ENCODE measurements at regions not wholly inside any gene's neighbourhood (a gene's known extent, or its start where the extent isn't known, plus 50 kb on each side); places are given as distances from the start of the nearest gene placed in this dataset.
"Not testable (repeated sequence)": the region's sequence is repeated elsewhere in the genome, so short reads cannot be mapped to it uniquely, and the experiment has no call there.

- in situ Hi-C loops (cut with HindIII; ENCODE audit: low pct_unique_long_range_greater_than_20kb, low sequenced_read_pairs); H3K4me3 ChIP-seq (ENCODE audit: low read depth in 2 of 2, low read length in 2 of 2); CTCF ChIA-PET; DNase-seq (ENCODE audit: low read depth, low spot score); H3K27ac ChIP-seq (ENCODE audit: low read length); POLR2A ChIA-PET; ATAC-seq; intact Hi-C loops (cut with micrococcal nuclease; ENCODE audit: unreplicated experiment); BruUV-seq (replicated peaks); H3K27me3 ChIP-seq (ENCODE audit: control insufficient read depth, insufficient read depth, low read length); H3K36me3 ChIP-seq (ENCODE audit: control insufficient read depth, insufficient read depth, low read length); H3K9me3 ChIP-seq (ENCODE audit: control insufficient read depth, insufficient read depth, low read depth, low read length); H3K4me1 ChIP-seq (ENCODE audit: control insufficient read depth, insufficient read depth, low read length): not testable (repeated sequence)
Observed at GRCh38 chr14:37784203-37784826, 188.9 kb downstream of the TTC6 start.

GRCh38 chr14:37784827-37785223 lies 189.4 kb downstream of the TTC6 start:
- H3K4me3 ChIP-seq (ENCODE audit: low read depth in 2 of 2, low read length in 2 of 2); BruUV-seq (replicated peaks); DNase-seq (ENCODE audit: low read depth, low spot score); H3K9me3 ChIP-seq (ENCODE audit: control insufficient read depth, insufficient read depth, low read depth, low read length); CTCF ChIA-PET; H3K27ac ChIP-seq (ENCODE audit: low read length); H3K27me3 ChIP-seq (ENCODE audit: control insufficient read depth, insufficient read depth, low read length); POLR2A ChIA-PET; intact Hi-C loops (cut with micrococcal nuclease; ENCODE audit: unreplicated experiment); H3K4me1 ChIP-seq (ENCODE audit: control insufficient read depth, insufficient read depth, low read length); H3K36me3 ChIP-seq (ENCODE audit: control insufficient read depth, insufficient read depth, low read length); in situ Hi-C loops (cut with HindIII; ENCODE audit: low pct_unique_long_range_greater_than_20kb, low sequenced_read_pairs); ATAC-seq: not testable (repeated sequence)

GRCh38 chr14:37785298-37785697 lies 189.9 kb downstream of the TTC6 start:
- H3K36me3 ChIP-seq (ENCODE audit: control insufficient read depth, insufficient read depth, low read length); H3K4me3 ChIP-seq (ENCODE audit: low read depth in 2 of 2, low read length in 2 of 2); in situ Hi-C loops (cut with HindIII; ENCODE audit: low pct_unique_long_range_greater_than_20kb, low sequenced_read_pairs); H3K4me1 ChIP-seq (ENCODE audit: control insufficient read depth, insufficient read depth, low read length); ATAC-seq; H3K9me3 ChIP-seq (ENCODE audit: control insufficient read depth, insufficient read depth, low read depth, low read length); POLR2A ChIA-PET; DNase-seq (ENCODE audit: low read depth, low spot score); CTCF ChIA-PET; intact Hi-C loops (cut with micrococcal nuclease; ENCODE audit: unreplicated experiment); BruUV-seq (replicated peaks); H3K27ac ChIP-seq (ENCODE audit: low read length); H3K27me3 ChIP-seq (ENCODE audit: control insufficient read depth, insufficient read depth, low read length): not testable (repeated sequence)

- in situ Hi-C loops (cut with HindIII; ENCODE audit: low pct_unique_long_range_greater_than_20kb, low sequenced_read_pairs); CTCF ChIA-PET; ATAC-seq; H3K4me1 ChIP-seq (ENCODE audit: control insufficient read depth, insufficient read depth, low read length); H3K4me3 ChIP-seq (ENCODE audit: low read depth in 2 of 2, low read length in 2 of 2); H3K27ac ChIP-seq (ENCODE audit: low read length); POLR2A ChIA-PET; H3K36me3 ChIP-seq (ENCODE audit: control insufficient read depth, insufficient read depth, low read length); H3K9me3 ChIP-seq (ENCODE audit: control insufficient read depth, insufficient read depth, low read depth, low read length); H3K27me3 ChIP-seq (ENCODE audit: control insufficient read depth, insufficient read depth, low read length); intact Hi-C loops (cut with micrococcal nuclease; ENCODE audit: unreplicated experiment); DNase-seq (ENCODE audit: low read depth, low spot score); BruUV-seq (replicated peaks): not testable (repeated sequence)
Observed at GRCh38 chr14:37786114-37786625, 190.7 kb downstream of the TTC6 start.

- Histone ChIP-seq H3K27me3 (ENCODE audit: control insufficient read depth, insufficient read depth, low read length) (no peaks in the 10 kb centered on the region), H3K4me3 (ENCODE audit: low read depth in 2 of 2, low read length in 2 of 2) (no peak overlapping the region), H3K4me1 (ENCODE audit: control insufficient read depth, insufficient read depth, low read length) (no peaks in the 10 kb centered on the region), H3K36me3 (ENCODE audit: control insufficient read depth, insufficient read depth, low read length) (no peaks in the 10 kb centered on the region), H3K27ac (ENCODE audit: low read length) (no peak overlapping the region), H3K9me3 (ENCODE audit: control insufficient read depth, insufficient read depth, low read depth, low read length) (no peaks in the 10 kb centered on the region)
- in situ Hi-C loops (cut with HindIII; ENCODE audit: low pct_unique_long_range_greater_than_20kb, low sequenced_read_pairs) (no loop called here), intact Hi-C loops (cut with micrococcal nuclease; ENCODE audit: unreplicated experiment) (no loop called here)
- BruUV-seq (replicated peaks), result no TSS peak
- POLR2A ChIA-PET, result no interaction called here
- no peak for TF ChIP-seq POLR2AphosphoS5 (IDR thresholded peaks at IDR 0.05; ENCODE audit: low read depth, low read length)
- no peak for TF ChIP-seq TCF7L2 (IDR thresholded peaks at IDR 0.05; ENCODE audit: low read depth, low read length)
- no peak for TF ChIP-seq SIN3A (IDR thresholded peaks at IDR 0.05; ENCODE audit: borderline replicate concordance, insufficient read depth, low read depth, low read length)
- no peak for TF ChIP-seq CTCF (IDR thresholded peaks at IDR 0.05)
- TF ChIP-seq REST (IDR thresholded peaks at IDR 0.05; ENCODE audit: insufficient read depth in 1 of 2, low read depth in 2 of 2, low read length in 1 of 2), result no peak
- DNase-seq (ENCODE audit: low read depth, low spot score) (no peak), ATAC-seq (no peak)
- CTCF ChIA-PET, result no interaction called here
Observed at GRCh38 chr14:37787879-37788494, 192.6 kb downstream of the TTC6 start.
